PC-3 (cell line): ENCODE measurements at regions not wholly inside any gene's neighbourhood (a gene's known extent, or its start where the extent isn't known, plus 50 kb on each side); places are given as distances from the start of the nearest gene placed in this dataset.

Source experiments
- EZH2 ChIP-seq: fragments of 300-600 bp; sonication (generic); IDR thresholded peaks from one replicate; pipeline ENCODE4 v1.6.1; 2017; ENCODE audit warnings: antibody characterized with exemption, mild to moderate bottlenecking, low read length; ENCODE audit not compliant: unreplicated experiment
- EZH2phosphoT487 ChIP-seq: fragments of 300-600 bp; sonication (generic); IDR thresholded peaks from 2 replicates; pipeline ENCODE4 v1.6.1; 2018; ENCODE audit warnings: mild to moderate bottlenecking, antibody characterized with exemption, low read length, borderline replicate concordance
- TF ChIP-seq, protein P1 (sequence below): fragments of 300-600 bp; sonication (generic); conservative IDR thresholded peaks from 2 replicates; pipeline ENCODE4 v1.5.1; 2017; ENCODE audit warnings: antibody characterized with exemption, low read depth, mild to moderate bottlenecking, low read length

DNA sequence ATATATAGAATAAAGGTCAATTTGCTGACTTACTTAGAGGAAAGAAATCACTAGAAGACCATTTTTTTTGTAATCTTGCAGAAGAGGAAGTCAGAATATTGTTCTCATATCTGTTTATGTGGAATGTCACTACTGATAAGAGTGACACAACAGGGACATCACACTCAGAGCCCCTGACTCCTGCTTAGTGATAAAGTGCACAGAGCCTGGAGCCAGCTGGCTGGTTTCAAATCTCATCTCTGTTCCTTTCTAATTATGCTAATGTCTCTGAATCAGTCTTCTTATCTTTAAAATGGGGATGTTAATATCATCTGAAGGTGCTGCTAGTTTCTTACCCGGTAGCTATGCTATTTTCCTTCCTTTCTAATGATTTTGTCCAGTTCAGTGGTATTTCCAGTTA, 58.6 kb upstream of the LIFR start:
- TF ChIP-seq, protein P1, sequence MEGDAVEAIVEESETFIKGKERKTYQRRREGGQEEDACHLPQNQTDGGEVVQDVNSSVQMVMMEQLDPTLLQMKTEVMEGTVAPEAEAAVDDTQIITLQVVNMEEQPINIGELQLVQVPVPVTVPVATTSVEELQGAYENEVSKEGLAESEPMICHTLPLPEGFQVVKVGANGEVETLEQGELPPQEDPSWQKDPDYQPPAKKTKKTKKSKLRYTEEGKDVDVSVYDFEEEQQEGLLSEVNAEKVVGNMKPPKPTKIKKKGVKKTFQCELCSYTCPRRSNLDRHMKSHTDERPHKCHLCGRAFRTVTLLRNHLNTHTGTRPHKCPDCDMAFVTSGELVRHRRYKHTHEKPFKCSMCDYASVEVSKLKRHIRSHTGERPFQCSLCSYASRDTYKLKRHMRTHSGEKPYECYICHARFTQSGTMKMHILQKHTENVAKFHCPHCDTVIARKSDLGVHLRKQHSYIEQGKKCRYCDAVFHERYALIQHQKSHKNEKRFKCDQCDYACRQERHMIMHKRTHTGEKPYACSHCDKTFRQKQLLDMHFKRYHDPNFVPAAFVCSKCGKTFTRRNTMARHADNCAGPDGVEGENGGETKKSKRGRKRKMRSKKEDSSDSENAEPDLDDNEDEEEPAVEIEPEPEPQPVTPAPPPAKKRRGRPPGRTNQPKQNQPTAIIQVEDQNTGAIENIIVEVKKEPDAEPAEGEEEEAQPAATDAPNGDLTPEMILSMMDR, result no peak
- TF ChIP-seq EZH2 (no peak), EZH2phosphoT487 (no peak)
